CD14-positive monocyte (primary cell): ENCODE measurements at regions not wholly inside any gene's neighbourhood (a gene's known extent, or its start where the extent isn't known, plus 50 kb on each side); places are given as distances from the start of the nearest gene placed in this dataset.
A peak's percentile ranks its signal among the peaks of the same experiment; 100 is the strongest.

ENCODE experiments used
- DNase-seq, 3 donors: peaks; one replicate each; pipeline ENCODE4 v3.0.0-alpha.2; 2011 to 2022
- H2AFZ ChIP-seq: 2 replicates; pipeline ENCODE4 v1.6.0; 2012; ENCODE audit warnings: mild to moderate bottlenecking, low read depth, low read length, inconsistent platforms; ENCODE audit not compliant: insufficient read depth, poor library complexity, severe bottlenecking
- H3K27ac ChIP-seq, 2 donors: 1 replicate in 1 of 2; 2 replicates in 1 of 2; pipeline ENCODE4 v1.5.1; 2012 to 2013; ENCODE audit warnings: low read length in 2 of 2, control low read depth in 1 of 2, inconsistent platforms in 1 of 2, low read depth in 1 of 2, mild to moderate bottlenecking in 1 of 2
- H3K27me3 ChIP-seq, 2 donors: one replicate each; pipeline versions ENCODE4 v1.6.0 to v1.6.1; 2011 to 2013; ENCODE audit warnings: low read length in 2 of 2; ENCODE audit not compliant: control insufficient read depth in 2 of 2, insufficient read depth in 2 of 2
- H3K36me3 ChIP-seq, 2 donors: replicated peaks in 1 of 2; 1 replicate in 1 of 2; 2 replicates in 1 of 2; pipeline versions ENCODE4 v1.5.1 to v1.6.1; 2012 to 2013; ENCODE audit warnings: low read length in 2 of 2, control low read depth in 1 of 2, inconsistent platforms in 1 of 2, mild to moderate bottlenecking in 1 of 2; ENCODE audit not compliant: insufficient read depth in 2 of 2, control insufficient read depth in 1 of 2
- H3K4me1 ChIP-seq, 2 donors: 1 replicate in 1 of 2; 2 replicates in 1 of 2; pipeline versions ENCODE4 v1.5.1 to v1.6.1; 2012 to 2013; ENCODE audit warnings: low read length in 2 of 2, control low read depth in 1 of 2, inconsistent platforms in 1 of 2, mild to moderate bottlenecking in 1 of 2, moderate library complexity in 1 of 2; ENCODE audit not compliant: insufficient read depth in 2 of 2, control insufficient read depth in 1 of 2
- H3K4me2 ChIP-seq: replicated peaks from 2 replicates; pipeline ENCODE3; 2012; ENCODE audit warnings: low read length, moderate library complexity, mild to moderate bottlenecking; ENCODE audit not compliant: poor library complexity, severe bottlenecking; ENCODE audit errors: extremely low read depth
- H3K4me3 ChIP-seq, 3 experiments: fragments of 200-600 bp in 1 of 3; sonication (generic) in 1 of 3; replicated peaks in 1 of 3; 1 replicate in 2 of 3; 2 replicates in 1 of 3; pipeline ENCODE4 v1.5.1; 2011 to 2013; ENCODE audit warnings: low read length in 3 of 3, mild to moderate bottlenecking in 3 of 3, control low read depth in 2 of 3, low read depth in 2 of 3, inconsistent platforms in 1 of 3, moderate library complexity in 1 of 3
- H3K79me2 ChIP-seq: 2 replicates; pipeline ENCODE4 v1.6.0; 2012; ENCODE audit warnings: mild to moderate bottlenecking, control low read depth, inconsistent platforms, low read length, moderate library complexity; ENCODE audit not compliant: insufficient read depth
- H3K9ac ChIP-seq: 2 replicates; pipeline ENCODE4 v1.6.0; 2017; ENCODE audit warnings: low read length, mild to moderate bottlenecking; ENCODE audit not compliant: insufficient read depth, poor library complexity, severe bottlenecking
- H3K9me3 ChIP-seq, 2 donors: replicated peaks in 1 of 2; 1 replicate in 1 of 2; 2 replicates in 1 of 2; pipeline versions ENCODE4 v1.5.1 to v1.6.1; 2012 to 2013; ENCODE audit warnings: low read length in 2 of 2, control low read depth in 1 of 2; ENCODE audit not compliant: control insufficient read depth in 1 of 2, insufficient read depth in 1 of 2
- H4K20me1 ChIP-seq: 2 replicates; pipeline ENCODE4 v1.6.0; 2012; ENCODE audit warnings: mild to moderate bottlenecking, low read length, control low read depth, moderate library complexity; ENCODE audit not compliant: insufficient read depth
- H3K27ac Mint-ChIP-seq, 7 donors: one replicate each; pipeline ENCODE4 v1.8.0; 2020; ENCODE audit warnings: mild to moderate bottlenecking in 7 of 7, mixed read lengths in 7 of 7, moderate library complexity in 6 of 7, inconsistent platforms in 2 of 7
- H3K27me3 Mint-ChIP-seq, 3 donors: one replicate each; pipeline ENCODE4 v1.8.0; 2021 to 2022; ENCODE audit warnings: low read depth in 3 of 3, mild to moderate bottlenecking in 3 of 3, mixed read lengths in 3 of 3, moderate library complexity in 3 of 3, inconsistent platforms in 1 of 3
- H3K36me3 Mint-ChIP-seq, 2 donors: one replicate each; pipeline ENCODE4 v1.8.0; 2020; ENCODE audit warnings: mixed read lengths in 2 of 2, inconsistent platforms in 1 of 2, mild to moderate bottlenecking in 1 of 2
- H3K4me1 Mint-ChIP-seq: one replicate; pipeline ENCODE4 v1.8.0; 2020; ENCODE audit warnings: mild to moderate bottlenecking, mixed read lengths
- H3K4me3 Mint-ChIP-seq, 2 donors: one replicate each; pipeline ENCODE4 v1.8.0; 2020; ENCODE audit warnings: mild to moderate bottlenecking in 2 of 2, mixed read lengths in 2 of 2, moderate library complexity in 1 of 2
- H3K9me3 Mint-ChIP-seq, 7 donors: one replicate each; pipeline ENCODE4 v1.8.0; 2020 to 2022; ENCODE audit warnings: mixed read lengths in 7 of 7, mild to moderate bottlenecking in 6 of 7, moderate library complexity in 6 of 7, inconsistent platforms in 2 of 7
- WGBS: methylation state at CpG from one replicate; pipeline ENCODE4 v1.1.5; 2013; ENCODE audit warnings: missing lambda C conversion rate; ENCODE audit not compliant: insufficient coverage; 5-methylcytosine and 5-hydroxymethylcytosine counted together
- intact Hi-C, 2 donors: fragments of 100-400 bp; cut with micrococcal nuclease; formaldehyde crosslinking; loops; one replicate each; pipeline versions ENCODE4 v1.15.0 to v1.15.1; 2023
- TF ChIP-seq, protein P1 (sequence below): fragments of 200-600 bp; IDR thresholded peaks from one replicate; pipeline ENCODE4 v1.8.0; 2022; ENCODE audit warnings: antibody characterized with exemption, mild to moderate bottlenecking

DNA sequence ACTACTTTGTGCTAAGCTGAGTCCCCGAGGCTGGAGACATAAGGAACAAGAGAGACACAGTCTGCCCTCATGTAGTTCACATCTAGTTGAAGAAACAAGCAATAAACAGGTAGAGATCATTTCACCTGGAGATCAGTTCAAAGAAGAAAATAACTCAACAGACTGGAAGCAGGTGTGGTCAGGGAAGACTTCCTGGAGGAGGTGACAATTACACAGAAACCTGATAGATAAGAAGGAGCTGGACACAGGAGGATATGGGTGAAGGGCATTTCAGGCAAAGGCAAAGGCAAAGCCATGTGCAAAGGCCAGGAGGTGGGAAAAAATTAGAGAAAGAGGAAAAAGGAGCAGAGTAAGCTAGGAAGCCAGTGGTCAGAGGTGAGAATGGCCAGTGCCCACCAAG is 115.6 kb downstream of the MN1 start:
- H2AFZ ChIP-seq = no peak overlapping the region
- no peak overlapping the region for H3K4me2 ChIP-seq
- H3K4me3 ChIP-seq = no peak overlapping the region
- no peaks in the 10 kb centered on the region for H4K20me1 ChIP-seq
- H3K9ac ChIP-seq = no peak overlapping the region
- no peak overlapping the region for H3K27ac ChIP-seq
- peak overlapping the region in 1 of 7 donors; percentile 9 for H3K27ac Mint-ChIP-seq
- WGBS = no CpG with 5 or more reads among the region's 1 CpG
- H3K4me3 Mint-ChIP-seq = no peak overlapping the region
- H3K36me3 ChIP-seq = no peaks in the 10 kb centered on the region
- no peak for DNase-seq
- peaks cover 5 to 9% of the 10 kb centered on the region in 2 donors for H3K9me3 ChIP-seq
- peaks cover 0 to 3% (median 0%) of the 10 kb centered on the region in 3 donors for H3K27me3 Mint-ChIP-seq
- no peaks in the 10 kb centered on the region for H3K79me2 ChIP-seq
- H3K4me1 Mint-ChIP-seq = no peaks in the 10 kb centered on the region
- H3K36me3 Mint-ChIP-seq = no peaks in the 10 kb centered on the region
- TF ChIP-seq, protein P1, sequence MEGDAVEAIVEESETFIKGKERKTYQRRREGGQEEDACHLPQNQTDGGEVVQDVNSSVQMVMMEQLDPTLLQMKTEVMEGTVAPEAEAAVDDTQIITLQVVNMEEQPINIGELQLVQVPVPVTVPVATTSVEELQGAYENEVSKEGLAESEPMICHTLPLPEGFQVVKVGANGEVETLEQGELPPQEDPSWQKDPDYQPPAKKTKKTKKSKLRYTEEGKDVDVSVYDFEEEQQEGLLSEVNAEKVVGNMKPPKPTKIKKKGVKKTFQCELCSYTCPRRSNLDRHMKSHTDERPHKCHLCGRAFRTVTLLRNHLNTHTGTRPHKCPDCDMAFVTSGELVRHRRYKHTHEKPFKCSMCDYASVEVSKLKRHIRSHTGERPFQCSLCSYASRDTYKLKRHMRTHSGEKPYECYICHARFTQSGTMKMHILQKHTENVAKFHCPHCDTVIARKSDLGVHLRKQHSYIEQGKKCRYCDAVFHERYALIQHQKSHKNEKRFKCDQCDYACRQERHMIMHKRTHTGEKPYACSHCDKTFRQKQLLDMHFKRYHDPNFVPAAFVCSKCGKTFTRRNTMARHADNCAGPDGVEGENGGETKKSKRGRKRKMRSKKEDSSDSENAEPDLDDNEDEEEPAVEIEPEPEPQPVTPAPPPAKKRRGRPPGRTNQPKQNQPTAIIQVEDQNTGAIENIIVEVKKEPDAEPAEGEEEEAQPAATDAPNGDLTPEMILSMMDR = no peak
- intact Hi-C loops = loop anchor here in 1 of 2 donors (5.0 kb wide), 1 partner anchor 61 kb away; no protein-coding TSS in a partner anchor
- peaks cover 3 to 12% (median 9%) of the 10 kb centered on the region in 7 donors for H3K9me3 Mint-ChIP-seq
- H3K27me3 ChIP-seq = no peaks in the 10 kb centered on the region
- H3K4me1 ChIP-seq = no peaks in the 10 kb centered on the region

DNA sequence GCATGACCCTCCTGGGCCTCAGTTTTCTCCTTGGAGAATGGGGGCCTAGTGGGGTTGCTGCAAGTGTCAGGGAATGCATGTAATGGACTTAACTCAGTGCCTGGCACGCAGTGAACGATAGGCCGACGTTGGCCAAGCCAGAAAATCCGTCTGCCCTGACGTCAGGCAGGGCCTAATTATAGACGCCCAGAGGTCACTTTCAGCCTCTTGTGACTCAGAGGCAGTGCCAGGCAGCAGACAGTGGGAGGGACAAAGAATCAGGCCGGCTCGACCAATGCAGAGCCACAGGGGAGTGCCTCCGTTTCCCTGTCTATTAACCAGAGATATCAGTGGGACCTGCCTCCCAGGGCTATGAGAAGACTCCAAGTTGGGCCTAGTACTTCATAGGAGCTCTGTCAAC is 115.0 kb downstream of the MN1 start:
- TF ChIP-seq, protein P1 = no peak
- H3K27ac Mint-ChIP-seq = peak overlapping the region in 1 of 7 donors; percentile 23
- H3K36me3 Mint-ChIP-seq = no peaks in the 10 kb centered on the region
- no peaks in the 10 kb centered on the region for H3K79me2 ChIP-seq
- H3K4me1 ChIP-seq = no peaks in the 10 kb centered on the region
- DNase-seq = no peak
- H3K4me2 ChIP-seq = no peak overlapping the region
- no peaks in the 10 kb centered on the region for H3K4me1 Mint-ChIP-seq
- no peaks in the 10 kb centered on the region for H4K20me1 ChIP-seq
- no peak overlapping the region for H3K9ac ChIP-seq
- H3K27me3 ChIP-seq = no peaks in the 10 kb centered on the region
- intact Hi-C loops = loop anchor here in 1 of 2 donors (5.0 kb wide), 1 partner anchor 61 kb away; no protein-coding TSS in a partner anchor
- WGBS = 77% methylated on average over 10 of the region's 10 CpGs
- H3K4me3 Mint-ChIP-seq = no peak overlapping the region
- peaks cover 5 to 9% of the 10 kb centered on the region in 2 donors for H3K9me3 ChIP-seq
- no peak overlapping the region for H2AFZ ChIP-seq
- no peak overlapping the region for H3K4me3 ChIP-seq
- H3K27ac ChIP-seq = no peak overlapping the region
- H3K27me3 Mint-ChIP-seq = peaks cover 0 to 3% (median 0%) of the 10 kb centered on the region in 3 donors
- peaks cover 3 to 12% (median 9%) of the 10 kb centered on the region in 7 donors for H3K9me3 Mint-ChIP-seq
- no peaks in the 10 kb centered on the region for H3K36me3 ChIP-seq
